ENCODE measurements at regions not wholly inside any gene's neighbourhood (a gene's known extent, or its start where the extent isn't known, plus 50 kb on each side); places are given as distances from the start of the nearest gene placed in this dataset.
"Not testable (repeated sequence)": the region's sequence is repeated elsewhere in the genome, so short reads cannot be mapped to it uniquely, and the experiment has no call there.

DNA sequence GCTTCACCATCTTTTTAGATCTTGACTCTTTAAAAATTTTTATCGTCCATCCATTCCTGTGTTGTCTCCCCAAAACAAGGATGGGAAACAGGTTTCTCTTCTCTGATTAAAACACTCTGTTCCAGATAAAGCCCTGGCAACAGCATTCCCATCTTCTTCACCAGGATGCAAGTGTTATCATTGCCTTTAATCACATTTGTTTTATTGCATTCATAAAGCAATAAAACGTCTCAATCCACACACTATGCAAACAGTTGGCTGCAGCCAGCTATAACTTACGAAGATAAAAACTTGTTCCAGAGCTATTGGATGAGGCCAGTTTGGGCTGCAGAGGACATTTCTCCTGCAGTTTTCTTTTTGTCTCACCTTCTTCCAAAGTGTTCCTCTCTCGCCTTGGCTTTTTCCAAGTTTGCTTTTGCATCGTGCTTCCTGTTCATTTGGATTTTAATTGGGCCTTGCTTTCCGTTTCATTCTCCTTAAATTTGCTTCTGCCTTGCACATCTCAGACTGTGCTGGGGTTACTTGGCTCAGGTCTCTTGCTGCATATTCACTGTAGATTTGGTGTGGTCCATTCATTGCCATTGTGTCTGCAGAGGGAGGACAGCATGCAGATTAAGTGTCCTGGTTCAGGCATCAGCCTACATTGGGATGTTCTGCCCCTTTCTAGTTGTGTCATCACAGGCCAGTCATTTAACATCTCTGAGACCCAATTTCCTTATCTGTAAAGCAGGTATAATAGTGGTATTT, 136.5 kb upstream of the LIFR start:
- H3K9me3 Mint-ChIP-seq = peaks cover 0 to 8% (median 2%) of the 10 kb centered on the region in 5 donors
- no peak overlapping the region for H3K27ac ChIP-seq (ENCODE audit: low read depth, low read length)

DNA sequence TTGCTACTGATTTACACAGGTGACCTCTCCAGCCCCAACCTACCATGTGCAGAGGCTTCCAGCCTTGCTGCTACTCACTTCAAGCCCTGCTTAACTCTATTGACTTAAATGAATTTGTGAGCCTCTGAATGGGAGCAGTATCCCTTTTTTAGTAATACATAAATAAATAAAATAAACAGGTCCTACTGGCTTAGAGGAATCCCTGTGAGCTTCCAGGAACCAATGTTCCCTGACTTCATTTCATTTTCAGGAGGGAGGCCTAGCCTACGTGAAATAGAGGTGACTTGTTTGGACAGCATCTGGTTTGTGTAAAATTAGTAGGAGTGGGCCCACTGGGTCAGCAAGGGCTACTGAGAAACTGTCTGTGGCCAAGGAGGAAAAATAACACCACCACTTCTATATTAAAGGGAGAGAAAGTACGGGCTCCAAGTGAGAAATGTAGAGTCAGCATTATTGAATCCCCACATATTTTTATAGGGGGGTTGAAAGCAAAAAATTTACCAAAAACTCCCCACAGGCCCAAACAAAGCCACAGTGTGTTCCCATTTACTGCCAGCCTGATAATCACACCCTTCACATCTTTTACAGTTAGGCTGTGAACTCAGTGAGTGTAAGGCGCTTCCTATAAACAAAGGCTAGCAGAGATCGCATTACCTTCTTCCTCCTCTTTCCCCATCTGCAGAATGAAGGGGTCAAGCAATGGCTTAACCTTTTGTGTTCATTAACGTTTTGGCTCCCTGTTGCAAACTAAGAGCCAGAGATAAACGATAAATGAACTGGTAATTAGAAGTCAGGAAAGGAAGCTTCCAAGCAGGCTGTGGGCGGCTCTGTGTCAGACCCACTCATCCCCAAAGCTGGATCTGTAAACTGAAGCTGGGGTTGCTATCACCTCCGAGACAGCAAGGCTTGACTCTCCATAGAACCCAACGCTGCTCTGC, 138.8 kb upstream of the LIFR start:
- no peak for DNase-seq
- no peak overlapping the region for H3K4me3 Mint-ChIP-seq
- no peaks in the 10 kb centered on the region for H3K4me1 Mint-ChIP-seq
- no peak overlapping the region for H3K27ac ChIP-seq (ENCODE audit: low read depth, low read length)
- H3K27me3 ChIP-seq (ENCODE audit: insufficient read depth, low read length, poor library complexity, severe bottlenecking) = no peaks in the 10 kb centered on the region
- no peaks in the 10 kb centered on the region for H3K4me1 ChIP-seq (ENCODE audit: insufficient read depth, low read length)
- peaks cover 8 to 47% of the 10 kb centered on the region in 2 donors for H3K27me3 Mint-ChIP-seq
- H3K9me3 Mint-ChIP-seq = peaks cover 0 to 8% (median 0%) of the 10 kb centered on the region in 5 donors
- no peaks in the 10 kb centered on the region for H3K36me3 Mint-ChIP-seq
- no peaks in the 10 kb centered on the region for H3K9me3 ChIP-seq (ENCODE audit: low read length)
- no peak overlapping the region for H3K27ac Mint-ChIP-seq
- POLR2A ChIA-PET = no interaction called here
- H3K4me3 ChIP-seq (ENCODE audit: low read length) = no peak overlapping the region
- no peaks in the 10 kb centered on the region for H3K36me3 ChIP-seq (ENCODE audit: insufficient read depth, low read length)
- CTCF ChIA-PET = no interaction called here

More for the DNA sequence above, 136.5 kb upstream of the LIFR start:
- no peak overlapping the region for H3K27ac Mint-ChIP-seq
- Histone ChIP-seq H3K9me3 (ENCODE audit: low read length) (no peaks in the 10 kb centered on the region), H3K4me3 (ENCODE audit: low read length) (no peak overlapping the region), H3K4me1 (ENCODE audit: insufficient read depth, low read length) (no peaks in the 10 kb centered on the region), H3K36me3 (ENCODE audit: insufficient read depth, low read length) (no peaks in the 10 kb centered on the region), H3K27me3 (ENCODE audit: insufficient read depth, low read length, poor library complexity, severe bottlenecking) (no peaks in the 10 kb centered on the region)
- CTCF ChIA-PET = no interaction called here
- POLR2A ChIA-PET = no interaction called here
- no peak for DNase-seq
- H3K4me3 Mint-ChIP-seq = no peak overlapping the region
- H3K27me3 Mint-ChIP-seq = peaks cover 6 to 55% of the 10 kb centered on the region in 2 donors
- no peaks in the 10 kb centered on the region for H3K36me3 Mint-ChIP-seq
- H3K4me1 Mint-ChIP-seq = no peaks in the 10 kb centered on the region

DNA sequence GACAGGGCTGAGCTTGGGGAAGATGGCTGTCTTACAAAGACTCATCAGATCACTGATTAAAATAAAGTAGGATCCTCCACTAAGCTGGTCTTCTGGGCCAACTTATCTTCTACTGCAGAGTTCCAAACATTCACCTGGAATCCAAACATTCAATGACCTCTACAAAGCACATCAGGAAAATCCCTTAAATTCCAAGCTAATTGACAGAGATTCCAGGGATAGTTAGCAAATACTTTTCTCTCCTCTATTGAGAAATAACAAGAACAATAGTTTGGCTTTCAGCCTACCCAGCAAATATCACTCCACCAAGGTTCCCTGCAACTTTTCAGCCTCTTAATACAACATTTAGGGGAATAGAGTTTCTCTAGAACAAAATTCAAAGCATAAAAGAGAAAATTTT, 140.6 kb upstream of the LIFR start:
- ChIA-PET CTCF (no interaction called here), POLR2A (no interaction called here)
- Mint-ChIP-seq H3K9me3 (peaks cover 0 to 6% (median 0%) of the 10 kb centered on the region in 5 donors), H3K4me1 (no peaks in the 10 kb centered on the region), H3K27ac (no peak overlapping the region), H3K36me3 (no peaks in the 10 kb centered on the region), H3K4me3 (no peak overlapping the region), H3K27me3 (peaks cover 8 to 37% of the 10 kb centered on the region in 2 donors)
- DNase-seq = no peak
- Histone ChIP-seq H3K4me3 (ENCODE audit: low read length) (no peak overlapping the region), H3K27ac (ENCODE audit: low read depth, low read length) (no peak overlapping the region), H3K4me1 (ENCODE audit: insufficient read depth, low read length) (no peaks in the 10 kb centered on the region), H3K27me3 (ENCODE audit: insufficient read depth, low read length, poor library complexity, severe bottlenecking) (no peaks in the 10 kb centered on the region), H3K36me3 (ENCODE audit: insufficient read depth, low read length) (no peaks in the 10 kb centered on the region), H3K9me3 (ENCODE audit: low read length) (no peaks in the 10 kb centered on the region)

DNA sequence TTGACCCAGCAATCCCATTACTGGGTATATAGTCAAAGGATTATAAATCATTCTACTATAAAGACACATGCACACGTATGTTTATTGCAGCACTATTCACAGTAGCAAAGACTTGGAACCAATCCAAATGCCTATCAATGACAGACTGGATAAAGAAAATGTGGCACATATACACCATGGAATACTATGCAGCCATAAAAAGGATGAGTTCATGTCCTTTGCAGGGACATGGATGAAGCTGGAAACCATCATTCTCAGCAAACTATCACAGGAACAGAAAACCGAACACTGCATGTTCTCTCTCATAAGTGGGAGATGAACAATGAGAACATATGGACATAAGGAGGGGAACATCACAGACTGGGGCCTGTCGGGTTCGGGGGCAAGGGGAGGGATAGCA, 140.3 kb upstream of the OSMR start:
- H3K4me3 ChIP-seq (ENCODE audit: low read length); H3K36me3 Mint-ChIP-seq; POLR2A ChIA-PET: not testable (repeated sequence)

GRCh38 chr5:38706376-38706775, 139.4 kb upstream of the OSMR start:
- Mint-ChIP-seq H3K27me3 (no peaks in the 10 kb centered on the region), H3K36me3 (no peaks in the 10 kb centered on the region), H3K27ac (no peak overlapping the region), H3K4me3 (no peak overlapping the region), H3K4me1 (no peaks in the 10 kb centered on the region), H3K9me3 (no peaks in the 10 kb centered on the region)
- ChIA-PET CTCF (no interaction called here), POLR2A (no interaction called here)
- H3K9me3 ChIP-seq (ENCODE audit: low read length) = no peaks in the 10 kb centered on the region
- H3K27me3 ChIP-seq (ENCODE audit: insufficient read depth, low read length, poor library complexity, severe bottlenecking) = no peaks in the 10 kb centered on the region
- no peak overlapping the region for H3K27ac ChIP-seq (ENCODE audit: low read depth, low read length)
- DNase-seq = no peak
- H3K4me3 ChIP-seq (ENCODE audit: low read length) = no peak overlapping the region
- no peaks in the 10 kb centered on the region for H3K4me1 ChIP-seq (ENCODE audit: insufficient read depth, low read length)
- no peaks in the 10 kb centered on the region for H3K36me3 ChIP-seq (ENCODE audit: insufficient read depth, low read length)

More for the DNA sequence above, 140.3 kb upstream of the OSMR start:
- H3K4me3 Mint-ChIP-seq; H3K9me3 Mint-ChIP-seq; H3K27ac ChIP-seq (ENCODE audit: low read depth, low read length); H3K27ac Mint-ChIP-seq; H3K4me1 Mint-ChIP-seq; CTCF ChIA-PET; H3K27me3 Mint-ChIP-seq; H3K4me1 ChIP-seq (ENCODE audit: insufficient read depth, low read length); H3K9me3 ChIP-seq (ENCODE audit: low read length); H3K36me3 ChIP-seq (ENCODE audit: insufficient read depth, low read length); H3K27me3 ChIP-seq (ENCODE audit: insufficient read depth, low read length, poor library complexity, severe bottlenecking); DNase-seq: not testable (repeated sequence)

- no peak overlapping the region for H3K27ac ChIP-seq (ENCODE audit: low read depth, low read length)
- POLR2A ChIA-PET = no interaction called here
- Mint-ChIP-seq H3K36me3 (no peaks in the 10 kb centered on the region), H3K27ac (no peak overlapping the region), H3K4me1 (no peaks in the 10 kb centered on the region), H3K4me3 (no peak overlapping the region), H3K9me3 (no peaks in the 10 kb centered on the region), H3K27me3 (no peaks in the 10 kb centered on the region)
- H3K36me3 ChIP-seq (ENCODE audit: insufficient read depth, low read length) = no peaks in the 10 kb centered on the region
- H3K4me3 ChIP-seq (ENCODE audit: low read length) = no peak overlapping the region
- H3K9me3 ChIP-seq (ENCODE audit: low read length) = no peaks in the 10 kb centered on the region
- CTCF ChIA-PET = no interaction called here
- no peak for DNase-seq
- H3K27me3 ChIP-seq (ENCODE audit: insufficient read depth, low read length, poor library complexity, severe bottlenecking) = no peaks in the 10 kb centered on the region
- no peaks in the 10 kb centered on the region for H3K4me1 ChIP-seq (ENCODE audit: insufficient read depth, low read length)
These were observed 138.2 kb upstream of the OSMR start for GRCh38 chr5:38707352-38708210.

DNA sequence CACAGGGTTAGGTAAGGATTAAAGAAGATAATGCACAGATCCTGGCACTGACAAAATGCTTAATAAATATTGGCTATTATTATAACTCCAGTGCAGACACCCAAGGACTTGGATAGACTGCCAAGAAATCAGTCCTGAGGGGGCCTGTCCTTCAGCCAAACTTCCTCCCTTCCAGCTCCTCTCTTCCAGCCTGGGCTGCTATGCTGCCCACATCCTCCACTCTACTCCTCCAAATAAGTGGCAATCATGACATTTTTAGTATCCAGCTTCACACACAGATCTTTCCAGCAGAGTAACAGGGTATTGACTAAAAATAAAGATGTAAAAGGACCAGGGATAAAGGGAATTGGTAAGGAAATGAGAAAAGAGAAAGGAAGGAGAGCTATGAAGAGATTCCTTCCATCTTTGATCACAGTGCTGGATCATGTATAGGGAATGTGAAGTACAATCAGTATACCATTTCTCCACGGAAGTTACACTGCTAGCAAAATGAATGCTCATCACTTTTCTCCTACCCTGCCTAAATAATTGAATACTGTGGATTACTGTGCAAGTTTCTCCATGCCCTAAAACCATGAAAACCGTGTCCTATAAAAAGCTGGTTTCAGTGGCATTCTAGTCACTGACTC, 136.0 kb upstream of the OSMR start:
- no peak overlapping the region for H3K27ac Mint-ChIP-seq
- no peaks in the 10 kb centered on the region for H3K9me3 Mint-ChIP-seq
- no peaks in the 10 kb centered on the region for H3K27me3 Mint-ChIP-seq
- ChIA-PET POLR2A (no interaction called here), CTCF (no interaction called here)
- H3K4me1 ChIP-seq (ENCODE audit: insufficient read depth, low read length) = no peaks in the 10 kb centered on the region
- no peak overlapping the region for H3K27ac ChIP-seq (ENCODE audit: low read depth, low read length)
- H3K9me3 ChIP-seq (ENCODE audit: low read length) = no peaks in the 10 kb centered on the region
- DNase-seq = no peak
- H3K27me3 ChIP-seq (ENCODE audit: insufficient read depth, low read length, poor library complexity, severe bottlenecking) = no peaks in the 10 kb centered on the region
- no peaks in the 10 kb centered on the region for H3K36me3 Mint-ChIP-seq
- no peaks in the 10 kb centered on the region for H3K36me3 ChIP-seq (ENCODE audit: insufficient read depth, low read length)
- no peak overlapping the region for H3K4me3 Mint-ChIP-seq
- no peaks in the 10 kb centered on the region for H3K4me1 Mint-ChIP-seq
- no peak overlapping the region for H3K4me3 ChIP-seq (ENCODE audit: low read length)
